Upper lobe of left lung (tissue), 6 donors: ENCODE measurements at regions not wholly inside any gene's neighbourhood (a gene's known extent, or its start where the extent isn't known, plus 50 kb on each side); places are given as distances from the start of the nearest gene placed in this dataset.

Source experiments
- ATAC-seq, 2 donors: fragments of 200-7000 bp; cut with Tn5 transposase; one replicate each; pipeline ENCODE4 v1.9.1; 2022; ENCODE audit warnings: mild to moderate bottlenecking in 2 of 2, moderate library complexity in 2 of 2; ENCODE audit not compliant: low FRiP score in 2 of 2
- DNase-seq, 2 donors: peaks; one replicate each; pipeline ENCODE4 v3.0.0-alpha.2; 2019 to 2020
- H3K27ac ChIP-seq, 4 donors: fragments of 200-600 bp; sonication (generic); one replicate each; pipeline ENCODE4 v1.5.1; 2016 to 2019
- H3K27me3 ChIP-seq, 4 donors: fragments of 200-600 bp; sonication (generic); one replicate each; pipeline ENCODE4 v1.5.1; 2017 to 2019
- H3K36me3 ChIP-seq, 4 donors: fragments of 200-600 bp; sonication (generic); one replicate each; pipeline ENCODE4 v1.5.1; 2016 to 2019
- H3K4me1 ChIP-seq, 4 donors: fragments of 200-600 bp; sonication (generic); one replicate each; pipeline ENCODE4 v1.5.1; 2018 to 2019
- H3K4me3 ChIP-seq, 4 donors: fragments of 200-600 bp; sonication (generic); one replicate each; pipeline ENCODE4 v1.5.1; 2017 to 2019; ENCODE audit warnings: mild to moderate bottlenecking in 2 of 4, moderate library complexity in 1 of 4
- H3K9me3 ChIP-seq, 4 donors: fragments of 200-600 bp; sonication (generic); one replicate each; pipeline ENCODE4 v1.5.1; 2018 to 2019
- CTCF ChIP-seq, 6 experiments: fragments of 450-650 bp in 4 of 6; fragments of 200-600 bp in 2 of 6; sonication (generic) in 2 of 6; IDR thresholded peaks; one replicate each; pipeline ENCODE4 v1.5.1; 2016 to 2019; ENCODE audit warnings: antibody characterized with exemption in 6 of 6
- EP300 ChIP-seq, 4 donors: sonication (generic); formaldehyde crosslinking; IDR thresholded peaks; one replicate each; pipeline ENCODE4 v1.5.1; 2017; ENCODE audit warnings: antibody characterized with exemption in 4 of 4, control low read depth in 2 of 4
- POLR2A ChIP-seq, 4 donors: fragments of 450-650 bp; IDR thresholded peaks; one replicate each; pipeline ENCODE4 v1.5.1; 2016 to 2017; ENCODE audit warnings: antibody characterized with exemption in 4 of 4, mild to moderate bottlenecking in 2 of 4
- POLR2AphosphoS5 ChIP-seq, 2 donors: sonication (generic); formaldehyde crosslinking; IDR thresholded peaks; one replicate each; pipeline ENCODE4 v1.5.1; 2017; ENCODE audit warnings: antibody characterized with exemption in 2 of 2
- WGBS, 2 donors: methylation state at CpG; one replicate each; pipeline ENCODE4 v1.1.5; 2017 to 2018; 5-methylcytosine and 5-hydroxymethylcytosine counted together
- donor health status: DM: no; HTN: no; CAD: no; lungs with moderate emphysema.
- donor health status: DM: no; HTN: yes; CAD: no; lungs with severe emphysema.

- WGBS, 2 donors, result 85% methylated on average over 10 of the region's 10 CpGs
- DNase-seq, result no peak
- H3K4me1 ChIP-seq, result no peaks in the 10 kb centered on the region
Measured at GRCh38 chr7:98520356-98520951, 96.6 kb upstream of the NPTX2 start.

GRCh38 chr7:98518159-98518947, 98.7 kb upstream of the NPTX2 start:
- Histone ChIP-seq H3K27ac (no peak overlapping the region), H3K4me1 (no peaks in the 10 kb centered on the region), H3K27me3 (no peaks in the 10 kb centered on the region), H3K9me3 (no peaks in the 10 kb centered on the region), H3K36me3 (no peaks in the 10 kb centered on the region), H3K4me3 (no peak overlapping the region)
- WGBS, 2 donors, result 78 to 84% methylated on average over 24 to 25 of the region's 25 CpGs
- TF ChIP-seq POLR2AphosphoS5 (IDR thresholded peaks at IDR 0.05) (no peak), EP300 (IDR thresholded peaks at IDR 0.05) (no peak), POLR2A (IDR thresholded peaks at IDR 0.05) (no peak), CTCF (IDR thresholded peaks at IDR 0.05) (no peak)
- DNase-seq, result peak in 1 of 2 donors; percentile 54
- ATAC-seq, result no peak

More at GRCh38 chr7:98520356-98520951, 96.6 kb upstream of the NPTX2 start:
- TF ChIP-seq POLR2AphosphoS5 (IDR thresholded peaks at IDR 0.05), result no peak
- H3K4me3 ChIP-seq, result no peak overlapping the region
- H3K9me3 ChIP-seq, result no peaks in the 10 kb centered on the region
- no peak overlapping the region for H3K27ac ChIP-seq
- no peaks in the 10 kb centered on the region for H3K27me3 ChIP-seq
- H3K36me3 ChIP-seq, result no peaks in the 10 kb centered on the region
- no peak for ATAC-seq

GRCh38 chr7:98515201-98515600, 101.9 kb upstream of the NPTX2 start:
- Histone ChIP-seq H3K36me3 (no peaks in the 10 kb centered on the region), H3K27ac (no peak overlapping the region), H3K9me3 (no peaks in the 10 kb centered on the region), H3K4me1 (no peaks in the 10 kb centered on the region), H3K4me3 (no peak overlapping the region), H3K27me3 (no peaks in the 10 kb centered on the region)
- TF ChIP-seq POLR2A (IDR thresholded peaks at IDR 0.05) (no peak), CTCF (IDR thresholded peaks at IDR 0.05) (no peak), EP300 (IDR thresholded peaks at IDR 0.05) (no peak), POLR2AphosphoS5 (IDR thresholded peaks at IDR 0.05) (no peak)
- DNase-seq, result no peak
- WGBS, 2 donors, result 89 to 93% methylated on average over 4 of the region's 4 CpGs
- ATAC-seq, result no peak

DNA sequence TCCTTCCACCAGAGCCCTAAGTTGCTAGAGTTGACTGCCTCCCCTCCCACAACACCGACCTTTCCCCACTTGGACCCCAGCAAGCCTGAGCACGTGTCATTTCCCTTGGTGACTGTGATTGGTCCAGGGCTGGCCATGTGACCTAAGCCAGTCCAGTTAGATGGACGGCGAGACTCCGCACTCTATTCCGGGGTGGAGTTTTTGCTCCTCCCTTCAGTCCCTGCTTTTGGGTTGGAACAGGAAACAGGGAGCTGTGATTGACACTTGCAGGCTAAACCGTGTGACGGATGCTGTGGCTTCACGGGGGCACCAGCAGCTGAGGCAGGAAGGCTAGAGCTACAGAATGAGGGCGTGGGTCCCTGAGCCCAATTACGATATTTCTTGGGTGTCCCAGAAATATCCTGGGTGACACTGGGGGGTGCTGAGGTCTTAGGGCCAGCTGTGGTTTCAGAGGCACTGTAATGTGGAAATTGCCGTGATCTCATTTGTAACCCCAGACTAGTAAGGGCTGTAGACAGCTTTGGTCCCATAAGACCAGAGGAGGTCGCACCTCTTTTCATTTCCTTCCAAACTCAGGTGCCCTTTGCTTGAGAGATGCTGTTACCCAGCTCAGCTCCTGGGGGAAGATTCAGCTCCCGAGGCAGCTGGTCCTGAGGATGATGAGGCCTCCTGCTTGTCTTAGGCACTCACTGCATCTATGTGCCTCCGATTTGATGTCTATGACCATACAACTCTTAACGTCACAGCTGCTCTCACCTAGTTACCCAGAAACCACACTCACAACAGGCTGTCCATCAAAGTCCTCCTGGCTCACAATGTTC, 102.7 kb upstream of the NPTX2 start:
- Histone ChIP-seq H3K9me3 (no peaks in the 10 kb centered on the region), H3K27ac (no peak overlapping the region), H3K4me3 (no peak overlapping the region), H3K27me3 (no peaks in the 10 kb centered on the region), H3K4me1 (no peaks in the 10 kb centered on the region), H3K36me3 (no peaks in the 10 kb centered on the region)
- ATAC-seq (peak in 1 of 2 donors; percentile 16), DNase-seq (no peak)
- 62 to 72% methylated on average over 11 to 16 of the region's 16 CpGs for WGBS, 2 donors
- no peak for TF ChIP-seq CTCF (IDR thresholded peaks at IDR 0.05)
- no peak for TF ChIP-seq POLR2A (IDR thresholded peaks at IDR 0.05)
- no peak for TF ChIP-seq EP300 (IDR thresholded peaks at IDR 0.05)
- no peak for TF ChIP-seq POLR2AphosphoS5 (IDR thresholded peaks at IDR 0.05)

DNA sequence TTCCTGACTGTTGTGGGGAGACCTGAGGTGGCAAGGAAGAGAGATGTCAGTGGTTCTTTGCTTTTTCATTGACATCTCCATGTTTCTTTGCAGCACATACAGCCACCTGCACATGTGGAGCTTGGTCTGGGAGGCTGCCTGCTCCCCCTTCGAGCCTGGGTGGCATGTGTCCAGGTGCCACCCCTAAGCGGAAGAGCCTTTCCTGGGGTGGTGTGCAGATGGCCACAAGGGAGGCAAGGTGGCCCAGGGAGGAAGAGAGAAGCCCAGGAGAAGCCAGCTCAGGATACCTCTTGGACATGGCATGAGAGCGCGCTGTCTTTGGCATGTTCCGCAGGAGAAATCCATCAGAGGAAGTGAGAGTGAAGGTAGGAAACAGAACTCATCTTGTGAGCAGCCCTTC, 105.9 kb upstream of the NPTX2 start:
- Histone ChIP-seq H3K4me3 (no peak overlapping the region), H3K36me3 (no peaks in the 10 kb centered on the region), H3K9me3 (no peaks in the 10 kb centered on the region), H3K4me1 (no peaks in the 10 kb centered on the region), H3K27me3 (no peaks in the 10 kb centered on the region), H3K27ac (no peak overlapping the region)
- ATAC-seq, result no peak
- WGBS, 2 donors, result 87% methylated on average over 5 of the region's 5 CpGs
- DNase-seq, result no peak
- TF ChIP-seq POLR2AphosphoS5 (IDR thresholded peaks at IDR 0.05) (no peak), CTCF (IDR thresholded peaks at IDR 0.05) (no peak), EP300 (IDR thresholded peaks at IDR 0.05) (no peak), POLR2A (IDR thresholded peaks at IDR 0.05) (no peak)
